Astrocyte of the spinal cord (primary cell): ENCODE measurements at regions not wholly inside any gene's neighbourhood (a gene's known extent, or its start where the extent isn't known, plus 50 kb on each side); places are given as distances from the start of the nearest gene placed in this dataset.
A peak's percentile ranks its signal among the peaks of the same experiment; 100 is the strongest.
"Not testable (repeated sequence)": the region's sequence is repeated elsewhere in the genome, so short reads cannot be mapped to it uniquely, and the experiment has no call there.

ENCODE experiments used
- DNase-seq: peaks from one replicate; pipeline ENCODE4 v3.0.0; 2011; ENCODE audit warnings: low read depth, low spot score
- H3K4me3 ChIP-seq: 2 replicates; pipeline ENCODE4 v1.5.1; 2011; ENCODE audit warnings: low read depth, mild to moderate bottlenecking, low read length, moderate library complexity
- in situ Hi-C: cut with HindIII; loops from 2 replicates; pipeline ENCODE4 v1.10.0; 2017; ENCODE audit warnings: low sequenced_read_pairs
- TF ChIP-seq, protein P1 (sequence below): IDR thresholded peaks from 2 replicates; pipeline ENCODE4 v1.5.1; 2012; ENCODE audit warnings: low read depth, mild to moderate bottlenecking, low read length, inconsistent platforms

GRCh38 chr13:80528733-80529132 is 187.8 kb upstream of the SPRY2 start:
- DNase-seq = no peak
- H3K4me3 ChIP-seq = no peak overlapping the region
- in situ Hi-C loops = no loop called here
- TF ChIP-seq, protein P1, sequence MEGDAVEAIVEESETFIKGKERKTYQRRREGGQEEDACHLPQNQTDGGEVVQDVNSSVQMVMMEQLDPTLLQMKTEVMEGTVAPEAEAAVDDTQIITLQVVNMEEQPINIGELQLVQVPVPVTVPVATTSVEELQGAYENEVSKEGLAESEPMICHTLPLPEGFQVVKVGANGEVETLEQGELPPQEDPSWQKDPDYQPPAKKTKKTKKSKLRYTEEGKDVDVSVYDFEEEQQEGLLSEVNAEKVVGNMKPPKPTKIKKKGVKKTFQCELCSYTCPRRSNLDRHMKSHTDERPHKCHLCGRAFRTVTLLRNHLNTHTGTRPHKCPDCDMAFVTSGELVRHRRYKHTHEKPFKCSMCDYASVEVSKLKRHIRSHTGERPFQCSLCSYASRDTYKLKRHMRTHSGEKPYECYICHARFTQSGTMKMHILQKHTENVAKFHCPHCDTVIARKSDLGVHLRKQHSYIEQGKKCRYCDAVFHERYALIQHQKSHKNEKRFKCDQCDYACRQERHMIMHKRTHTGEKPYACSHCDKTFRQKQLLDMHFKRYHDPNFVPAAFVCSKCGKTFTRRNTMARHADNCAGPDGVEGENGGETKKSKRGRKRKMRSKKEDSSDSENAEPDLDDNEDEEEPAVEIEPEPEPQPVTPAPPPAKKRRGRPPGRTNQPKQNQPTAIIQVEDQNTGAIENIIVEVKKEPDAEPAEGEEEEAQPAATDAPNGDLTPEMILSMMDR = no peak

GRCh38 chr13:80527400-80527799 is 186.5 kb upstream of the SPRY2 start:
- DNase-seq = no peak
- in situ Hi-C loops = no loop called here
- TF ChIP-seq, protein P1 = no peak
- no peak overlapping the region for H3K4me3 ChIP-seq

DNA sequence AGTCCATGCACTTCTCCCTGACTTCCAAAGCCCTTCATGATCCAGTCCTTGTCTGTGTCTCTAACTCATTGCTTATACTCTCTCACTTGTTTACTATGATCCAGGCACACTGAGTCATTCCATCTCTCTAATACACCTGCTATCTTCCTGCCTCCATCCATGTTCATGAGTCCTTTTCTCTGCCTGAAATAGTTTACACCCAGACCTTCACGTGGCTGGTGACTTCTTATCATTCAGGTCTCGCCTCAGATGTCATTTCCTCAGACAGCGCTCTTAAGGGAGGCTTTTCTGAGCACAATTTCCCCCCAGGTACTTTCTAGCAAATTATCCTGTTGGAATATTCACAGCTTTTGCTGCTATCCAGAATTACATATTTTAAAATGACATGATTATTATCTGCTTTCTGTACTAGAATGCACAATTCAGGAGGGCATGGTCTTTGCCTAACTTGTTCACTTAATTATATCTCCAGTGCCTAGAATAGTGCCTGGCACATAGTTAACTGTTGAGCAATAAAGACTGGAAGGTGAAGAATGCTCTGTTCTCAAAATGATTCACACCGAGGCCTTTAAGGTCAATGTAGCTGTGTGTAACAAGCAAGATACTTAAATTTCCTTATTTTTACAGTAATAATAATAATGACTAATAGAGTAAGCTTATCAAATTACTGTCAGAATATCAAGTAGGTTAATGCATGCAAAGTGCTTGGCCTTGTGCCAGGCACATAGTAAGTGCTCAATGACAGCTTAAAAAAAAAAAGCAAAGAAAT is 183.7 kb upstream of the SPRY2 start:
- in situ Hi-C loops = no loop called here
- DNase-seq = peak; percentile 50
- TF ChIP-seq, protein P1 = no peak
- no peak overlapping the region for H3K4me3 ChIP-seq

- no peak for DNase-seq
- H3K4me3 ChIP-seq = no peak overlapping the region
- TF ChIP-seq, protein P1 = no peak
- in situ Hi-C loops = no loop called here
Measured at GRCh38 chr13:80523134-80523533, 182.2 kb upstream of the SPRY2 start.

GRCh38 chr13:80522463-80522862 is 181.5 kb upstream of the SPRY2 start:
- DNase-seq, in situ Hi-C loops, H3K4me3 ChIP-seq: not testable (repeated sequence)

GRCh38 chr13:80516818-80517348 is 176.0 kb upstream of the SPRY2 start:
- TF ChIP-seq, protein P1 = no peak
- DNase-seq = no peak
- in situ Hi-C loops = no loop called here
- no peak overlapping the region for H3K4me3 ChIP-seq

DNA sequence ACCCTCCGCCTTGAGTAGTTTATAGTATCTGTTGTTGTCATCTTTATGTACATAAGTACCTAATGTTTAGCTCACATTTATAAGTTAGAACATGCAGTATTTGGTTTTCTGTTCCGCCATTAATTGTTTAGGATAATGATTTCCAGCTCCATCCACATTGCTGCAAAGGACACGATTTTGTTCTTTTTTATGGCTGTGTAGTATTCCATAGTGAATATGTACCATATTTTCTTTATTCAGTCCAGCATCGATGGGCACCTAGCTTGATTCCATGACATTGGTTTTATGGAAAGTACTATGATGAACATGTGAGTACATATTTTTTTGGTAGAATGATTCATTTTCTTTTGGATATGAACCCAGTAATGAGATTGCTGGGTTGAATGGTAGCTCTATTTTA is 174.4 kb upstream of the SPRY2 start:
- no peak overlapping the region for H3K4me3 ChIP-seq
- no peak for DNase-seq
- TF ChIP-seq, protein P1 = no peak
- in situ Hi-C loops = no loop called here
